HepG2 (cell line): ENCODE measurements at regions not wholly inside any gene's neighbourhood (a gene's known extent, or its start where the extent isn't known, plus 50 kb on each side); places are given as distances from the start of the nearest gene placed in this dataset.

Experiments
- ATAC-seq: fragments of 200-7000 bp; cut with Tn5 transposase; 3 replicates; pipeline ENCODE4 v1.9.1; 2020; ENCODE audit warnings: mild to moderate bottlenecking, moderate library complexity
- BruUV-seq: library from RNA; stranded (reverse); fragments of 400-500 nt; replicated peaks from 2 replicates; lab custom pipeline; 2021; lab: Mats Ljungman, UMichigan
- CTCF ChIA-PET: fragments of 300-600 bp; formaldehyde crosslinking; extraction: SDS; loops from one replicate; lab custom pipeline; 2021; ENCODE audit warnings: low total read pairs, inconsistent platforms, low intra/inter-chr PET ratio; lab: Yijun Ruan, JAX
- POLR2A ChIA-PET: fragments of 350-600 bp; sonication (Branson Sonifier 250); formaldehyde crosslinking; loops from one replicate; lab custom pipeline; 2020; ENCODE audit warnings: antibody characterized with exemption, inconsistent platforms; lab: Yijun Ruan, JAX
- DNase-seq: peaks from one replicate; pipeline ENCODE4 v3.0.0-alpha.2; 2015; ENCODE audit warnings: low spot score
- FAIRE-seq: peaks from 3 replicates; lab custom pipeline; 2011; peaks lifted over from hg19 to GRCh38; lab: Jason Lieb, UNC
- H2AFZ ChIP-seq: one replicate; pipeline ENCODE4 v1.6.1; 2011; ENCODE audit warnings: low read length, inconsistent platforms
- H3K27ac ChIP-seq: fragments of 300-600 bp; 3 replicates; pipeline ENCODE4 v1.8.0; 2011; ENCODE audit warnings: mixed run types, mild to moderate bottlenecking, mixed read lengths, low read length, inconsistent platforms; ENCODE audit not compliant: insufficient read depth; ENCODE audit errors: extremely low read length
- H3K27me3 ChIP-seq, 2 experiments: fragments of 200-600 bp in 1 of 2; 2 replicates in 1 of 2; 3 replicates in 1 of 2; pipeline versions ENCODE4 v1.6.0 to v1.8.0; 2011; ENCODE audit warnings: low read length in 2 of 2, mild to moderate bottlenecking in 2 of 2, moderate library complexity in 2 of 2, inconsistent platforms in 1 of 2; ENCODE audit not compliant: insufficient read depth in 2 of 2, control insufficient read depth in 1 of 2
- H3K36me3 ChIP-seq, 2 experiments: fragments of 200-600 bp in 1 of 2; replicated peaks in 1 of 2; 2 replicates in 1 of 2; 3 replicates in 1 of 2; pipeline versions ENCODE4 v1.5.1 to v1.8.0; 2011; ENCODE audit warnings: low read length in 2 of 2, inconsistent platforms in 1 of 2; ENCODE audit not compliant: insufficient read depth in 2 of 2, control insufficient read depth in 1 of 2
- H3K4me1 ChIP-seq: 2 replicates; pipeline ENCODE4 v1.5.1; 2012; ENCODE audit warnings: low read length, inconsistent platforms; ENCODE audit not compliant: insufficient read depth
- H3K4me2 ChIP-seq: 2 replicates; pipeline ENCODE4 v1.6.0; 2011; ENCODE audit warnings: low read depth, low read length, inconsistent platforms
- H3K4me3 ChIP-seq, 3 experiments: fragments of 200-600 bp in 1 of 3; sonication (generic), shearing (Covaris generic) in 1 of 3; replicated peaks in 1 of 3; 2 replicates each; pipeline ENCODE4 v1.5.1; 2011 to 2016; ENCODE audit warnings: low read length in 3 of 3, inconsistent platforms in 2 of 3, low read depth in 2 of 3, mild to moderate bottlenecking in 2 of 3, control low read depth in 1 of 3, mixed read lengths in 1 of 3; ENCODE audit not compliant: insufficient read depth in 1 of 3
- H3K79me2 ChIP-seq: one replicate; pipeline ENCODE4 v1.6.1; 2011; ENCODE audit warnings: low read length, inconsistent platforms; ENCODE audit not compliant: insufficient read depth
- H3K9ac ChIP-seq: 2 replicates; pipeline ENCODE4 v1.6.0; 2011; ENCODE audit warnings: mild to moderate bottlenecking, low read depth, low read length, inconsistent platforms; ENCODE audit not compliant: insufficient read depth
- H3K9me3 ChIP-seq: 2 replicates; pipeline ENCODE4 v1.5.1; 2012; ENCODE audit warnings: mild to moderate bottlenecking, low read length
- H4K20me1 ChIP-seq: 2 replicates; pipeline ENCODE4 v1.6.0; 2011; ENCODE audit warnings: inconsistent platforms, mild to moderate bottlenecking, low read length, moderate library complexity; ENCODE audit not compliant: insufficient read depth
- EHMT2 ChIP-seq: fragments of 200-600 bp; sonication (generic); IDR thresholded peaks from 2 replicates; pipeline ENCODE4 v1.7.0; 2017; ENCODE audit warnings: antibody characterized with exemption, low read depth, low read length, borderline replicate concordance
- SMAD3 ChIP-seq: sonication (generic); formaldehyde crosslinking; IDR thresholded peaks from 2 replicates; pipeline ENCODE4 v1.4.0; 2020; ENCODE audit warnings: missing genetic modification reagents
- ZNF33B ChIP-seq: sonication (generic); formaldehyde crosslinking; IDR thresholded peaks from 2 replicates; pipeline ENCODE4 v1.5.1; 2020; ENCODE audit warnings: mild to moderate bottlenecking, missing genetic modification reagents
- ZNF879 ChIP-seq: sonication (generic); formaldehyde crosslinking; IDR thresholded peaks from 2 replicates; pipeline ENCODE4 v1.8.1; 2023; ENCODE audit warnings: missing genetic modification reagents
- WGBS: methylation state at CpG from one replicate; pipeline ENCODE4 v1.1.6; 2017; ENCODE audit warnings: low lambda C conversion rate; 5-methylcytosine and 5-hydroxymethylcytosine counted together
- in situ Hi-C: cut with HindIII; loops from 2 replicates; pipeline ENCODE4 v1.10.0; 2017; ENCODE audit warnings: low pct_unique_long_range_greater_than_20kb; ENCODE audit not compliant: extremely low pct_ligation_motif_present
- intact Hi-C: fragments of 100-400 bp; cut with micrococcal nuclease; formaldehyde crosslinking; loops from one replicate; pipeline ENCODE4 v1.10.0; 2022; ENCODE audit not compliant: unreplicated experiment

DNA sequence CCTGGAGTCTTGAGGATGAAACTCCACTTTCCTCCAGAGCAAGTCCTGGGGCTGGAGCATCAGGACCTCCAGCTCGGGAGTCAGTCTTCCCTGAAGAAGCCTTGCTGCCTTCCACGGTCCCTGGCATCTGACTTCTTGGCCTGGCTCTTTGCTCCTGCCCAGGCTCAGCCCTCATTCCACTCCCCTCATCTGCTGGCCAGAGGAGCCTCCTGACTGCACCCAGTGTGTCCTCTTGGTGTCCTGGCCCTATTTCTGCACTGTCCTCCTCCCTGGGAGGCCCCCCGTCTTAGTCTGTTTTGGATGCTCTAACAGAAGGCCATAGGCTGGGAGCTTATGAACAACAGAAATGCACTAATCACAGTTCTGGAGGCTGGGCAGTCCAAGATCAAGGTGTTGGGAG lies 231.5 kb downstream of the LOXHD1 start (continued):
- no peak for TF ChIP-seq SMAD3
- no peak for TF ChIP-seq ZNF879 (CRISPR knock-in tag)
- TF ChIP-seq, all 625 proteins: peak for 0

DNA sequence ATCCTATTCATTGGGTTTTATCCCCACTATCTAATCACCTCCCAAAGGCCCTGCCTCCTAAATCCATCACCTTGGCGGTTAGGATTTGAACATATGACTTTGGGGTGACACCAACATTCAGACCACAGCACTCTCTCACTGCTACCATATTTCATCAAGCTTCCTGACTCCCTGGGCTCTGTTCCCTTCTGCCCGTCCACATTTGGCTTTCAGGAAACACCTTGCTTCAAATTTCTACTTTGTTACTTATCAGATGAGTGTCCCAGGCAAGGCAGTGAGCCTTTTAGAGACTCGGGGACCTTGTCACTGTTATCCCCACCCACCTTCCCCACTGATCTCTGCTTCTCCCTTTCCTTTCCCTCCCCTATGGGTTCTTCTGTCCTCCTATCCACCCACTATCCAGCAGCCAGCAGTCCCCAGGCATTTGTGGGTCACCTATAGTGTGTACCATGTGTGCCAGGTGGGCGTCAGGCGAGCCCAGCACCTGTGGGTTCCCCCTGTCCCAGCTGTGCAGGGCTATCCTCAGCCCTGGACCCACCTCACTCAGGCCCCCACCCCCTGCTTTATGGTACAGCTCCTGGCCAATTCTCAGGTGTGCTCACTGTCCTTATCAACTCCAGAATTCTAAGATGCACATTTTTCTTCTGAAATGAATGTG lies 230.9 kb downstream of the LOXHD1 start:
- H3K9me3 ChIP-seq, result no peaks in the 10 kb centered on the region
- no peaks in the 10 kb centered on the region for H3K79me2 ChIP-seq
- CTCF ChIA-PET, result no interaction called here
- DNase-seq (no peak), ATAC-seq (no peak), FAIRE-seq (no peak)
- in situ Hi-C loops, result no loop called here
- H3K27me3 ChIP-seq, result peaks cover 0 to 28% of the 10 kb centered on the region in 2 experiments
- H3K4me3 ChIP-seq, result no peak overlapping the region
- no peak overlapping the region for H2AFZ ChIP-seq
- no TSS peak for BruUV-seq
- no peak overlapping the region for H3K4me2 ChIP-seq
- no peaks in the 10 kb centered on the region for H3K4me1 ChIP-seq
- POLR2A ChIA-PET, result no interaction called here
- H3K9ac ChIP-seq, result no peak overlapping the region
- WGBS, result 3% methylated on average over 5 of the region's 5 CpGs
- no peak overlapping the region for H3K27ac ChIP-seq
- TF ChIP-seq EHMT2, result no peak
- H3K36me3 ChIP-seq, result no peaks in the 10 kb centered on the region
- no peaks in the 10 kb centered on the region for H4K20me1 ChIP-seq
- intact Hi-C loops, result no loop called here

DNA sequence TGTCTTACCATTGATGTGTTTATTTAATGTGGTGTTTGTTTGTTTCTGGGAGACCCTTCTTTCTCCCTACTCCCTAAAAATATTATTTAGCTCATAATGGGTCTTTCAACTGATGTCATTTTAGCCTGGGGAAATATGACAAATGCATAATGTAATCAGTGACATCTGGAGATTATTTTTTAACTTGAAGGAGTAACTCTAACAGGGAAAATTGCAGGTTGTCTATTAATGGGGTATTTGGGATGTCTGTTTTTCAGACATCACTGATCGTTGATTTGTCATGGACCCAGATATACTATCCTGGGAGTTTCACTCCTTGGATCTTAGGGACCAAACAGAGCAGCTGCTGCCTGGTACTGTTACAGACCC lies 230.4 kb downstream of the LOXHD1 start:
- FAIRE-seq (no peak), DNase-seq (no peak), ATAC-seq (no peak)
- no peak overlapping the region for H2AFZ ChIP-seq
- H3K4me3 ChIP-seq, result no peak overlapping the region
- WGBS, result 0% methylated on average over 1 of the region's 1 CpG
- H3K9me3 ChIP-seq, result no peaks in the 10 kb centered on the region
- H3K79me2 ChIP-seq, result no peaks in the 10 kb centered on the region
- no peaks in the 10 kb centered on the region for H3K36me3 ChIP-seq
- H3K9ac ChIP-seq, result no peak overlapping the region
- H4K20me1 ChIP-seq, result no peaks in the 10 kb centered on the region
- no peak overlapping the region for H3K4me2 ChIP-seq
- H3K27ac ChIP-seq, result no peak overlapping the region
- no peaks in the 10 kb centered on the region for H3K4me1 ChIP-seq
- no TSS peak for BruUV-seq
- CTCF ChIA-PET, result no interaction called here
- intact Hi-C loops, result no loop called here
- peaks cover 0 to 28% of the 10 kb centered on the region in 2 experiments for H3K27me3 ChIP-seq
- POLR2A ChIA-PET, result no interaction called here
- in situ Hi-C loops, result no loop called here
- no peak for TF ChIP-seq ZNF33B (CRISPR knock-in tag)
